EH (cell line): ENCODE measurements at regions not wholly inside any gene's neighbourhood (a gene's known extent, or its start where the extent isn't known, plus 50 kb on each side); places are given as distances from the start of the nearest gene placed in this dataset.
"Not testable (repeated sequence)": the region's sequence is repeated elsewhere in the genome, so short reads cannot be mapped to it uniquely, and the experiment has no call there.

ENCODE experiments used
- DNase-seq: peaks from one replicate; pipeline ENCODE4 v3.0.0-alpha.2; 2015; ENCODE audit warnings: low read depth

- no peak for DNase-seq
These were observed 92.4 kb upstream of the HS3ST2 start for GRCh38 chr16:22721511-22722100.

GRCh38 chr16:22722551-22723541, 91.1 kb upstream of the HS3ST2 start:
- not testable (repeated sequence) for DNase-seq

- DNase-seq: no peak
These were observed 87.1 kb upstream of the HS3ST2 start for GRCh38 chr16:22726868-22727267.

- no peak for DNase-seq
These were observed 86.4 kb upstream of the HS3ST2 start for GRCh38 chr16:22727285-22728166.

GRCh38 chr16:22728167-22728836, 85.7 kb upstream of the HS3ST2 start:
- DNase-seq: no peak

DNA sequence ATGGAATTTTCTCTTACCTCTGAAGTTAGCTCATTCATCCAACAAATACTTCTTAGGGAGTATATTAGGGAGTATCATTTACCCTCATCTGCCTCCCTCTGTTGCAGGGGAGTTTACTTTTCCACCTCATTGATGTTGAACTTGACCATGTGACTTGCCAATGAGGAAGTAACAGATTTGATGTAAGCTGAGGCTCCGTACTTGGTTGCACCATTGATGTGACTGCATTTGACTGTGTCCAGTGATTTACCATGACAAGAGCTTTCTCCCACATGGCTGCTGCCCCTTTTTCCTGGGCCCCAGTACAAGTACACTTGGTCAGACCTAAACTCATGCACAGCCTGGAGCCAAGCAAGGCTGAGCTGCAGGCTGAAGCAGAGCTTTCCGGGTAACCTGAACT, 81.6 kb upstream of the HS3ST2 start:
- no peak for DNase-seq

DNA sequence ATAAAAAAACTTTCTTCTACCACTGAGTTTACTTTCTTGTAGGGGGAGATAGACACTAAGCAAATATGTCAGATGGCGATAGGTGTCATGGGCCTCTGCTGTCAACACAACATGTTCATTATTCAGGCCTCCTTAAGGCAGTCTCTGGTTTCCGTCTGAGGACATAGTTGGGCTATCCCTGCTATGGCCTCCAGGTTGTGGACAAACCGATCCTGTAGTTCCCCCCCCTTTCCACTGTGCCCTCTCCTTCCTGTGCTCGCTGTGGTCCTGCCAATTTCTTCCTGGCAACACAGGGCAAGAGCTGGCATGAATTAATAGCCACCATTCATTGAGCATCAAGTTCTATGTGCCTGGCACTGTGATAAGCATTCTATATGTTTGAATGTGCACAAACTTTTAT, 81.0 kb upstream of the HS3ST2 start:
- DNase-seq: no peak

GRCh38 chr16:22734368-22734767, 79.6 kb upstream of the HS3ST2 start:
- DNase-seq: no peak

DNA sequence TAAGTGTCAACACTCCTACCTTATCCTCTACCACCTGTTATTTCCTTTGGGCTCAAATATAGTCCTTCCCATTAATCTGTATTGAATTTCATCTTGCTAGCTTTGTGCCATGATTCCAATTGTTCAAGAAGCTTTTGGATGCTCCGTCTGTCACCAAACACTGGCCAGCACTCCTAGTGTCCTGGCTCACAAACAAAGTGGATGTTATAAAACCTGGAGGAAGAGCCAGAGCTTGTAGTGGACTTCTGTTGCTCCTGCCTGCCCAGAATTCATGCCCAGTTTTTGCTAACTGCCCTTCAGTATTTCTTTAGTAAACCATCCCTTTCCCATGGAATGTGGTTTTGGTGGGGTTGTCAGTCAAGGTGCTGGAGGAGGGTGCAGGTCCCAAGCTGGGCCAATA, 77.2 kb upstream of the HS3ST2 start:
- DNase-seq: no peak

GRCh38 chr16:22739077-22739476, 74.9 kb upstream of the HS3ST2 start:
- no peak for DNase-seq

GRCh38 chr16:22743401-22743800, 70.6 kb upstream of the HS3ST2 start:
- no peak for DNase-seq

DNA sequence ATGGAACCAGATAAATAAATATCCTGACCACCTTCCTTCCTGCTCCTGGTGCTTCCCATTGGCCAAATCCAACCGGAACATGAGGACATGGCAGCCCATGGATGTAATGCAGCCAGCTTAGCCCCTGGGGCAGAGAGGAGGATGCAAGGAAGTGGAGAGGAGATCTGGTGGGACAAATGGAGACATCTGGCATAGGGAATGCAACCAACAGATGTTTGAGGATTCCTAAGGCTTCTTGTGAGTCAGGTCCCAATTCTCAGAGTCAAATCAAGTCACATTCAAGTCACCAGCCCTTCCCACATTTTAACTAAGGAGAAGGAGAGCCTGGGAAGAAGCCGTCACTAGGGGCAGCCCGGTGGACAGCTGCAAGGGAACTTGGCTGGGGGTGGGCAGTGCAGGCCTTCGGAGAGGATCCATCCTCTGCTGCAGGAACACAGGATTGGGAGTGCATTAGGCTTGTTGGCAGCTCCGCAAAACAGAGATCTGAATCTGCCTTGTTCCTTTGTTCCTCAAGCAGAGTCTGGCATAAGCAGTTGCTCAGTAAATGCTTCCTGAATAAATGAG, 62.8 kb upstream of the HS3ST2 start:
- no peak for DNase-seq

- DNase-seq: no peak
These were observed 62.3 kb upstream of the HS3ST2 start for GRCh38 chr16:22751685-22752084.

GRCh38 chr16:22753451-22753850, 60.5 kb upstream of the HS3ST2 start:
- no peak for DNase-seq

- DNase-seq: no peak
These were observed 59.4 kb upstream of the HS3ST2 start for GRCh38 chr16:22754577-22754976.

- no peak for DNase-seq
These were observed 56.8 kb upstream of the HS3ST2 start for GRCh38 chr16:22757202-22757601.

- DNase-seq: no peak
These were observed 51.5 kb upstream of the HS3ST2 start for GRCh38 chr16:22762486-22762885.

DNA sequence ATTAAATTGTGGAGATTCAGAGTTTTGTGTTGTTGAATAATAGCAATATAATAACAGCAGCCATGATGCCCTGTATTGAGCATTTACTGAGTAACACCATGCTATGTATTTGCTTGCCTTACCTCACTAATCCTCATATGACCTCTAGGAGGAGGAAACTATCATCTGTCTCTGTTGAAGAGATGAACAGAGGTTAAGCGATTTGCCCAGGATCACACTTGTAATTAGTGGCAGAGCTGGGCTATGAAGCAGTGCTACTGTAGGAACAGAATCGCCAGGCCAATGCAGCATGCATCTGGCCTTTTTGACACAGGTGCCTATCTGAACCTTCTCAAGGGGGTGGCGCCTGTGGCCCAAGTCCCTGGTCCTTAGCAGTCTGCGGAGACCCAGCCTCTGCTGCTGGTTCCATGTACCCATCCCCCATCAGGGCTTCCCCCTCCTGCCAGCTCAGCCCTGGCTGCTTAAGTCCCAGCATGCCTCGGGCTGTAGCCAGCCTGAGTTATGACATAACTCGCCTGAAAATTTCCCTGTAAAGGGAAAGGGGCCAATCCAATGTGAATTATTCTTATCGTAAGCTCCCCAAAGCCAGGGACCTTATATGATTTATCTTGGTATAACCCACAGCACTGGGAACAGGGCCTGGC, 50.4 kb upstream of the HS3ST2 start:
- DNase-seq: no peak
